ENCODE measurements at regions not wholly inside any gene's neighbourhood (a gene's known extent, or its start where the extent isn't known, plus 50 kb on each side); places are given as distances from the start of the nearest gene placed in this dataset.
A peak's percentile ranks its signal among the peaks of the same experiment; 100 is the strongest.

- no peak for TF ChIP-seq CTCF (IDR thresholded peaks at IDR 0.05)
- peak overlapping the region; percentile 0 for H3K4me2 ChIP-seq (ENCODE audit: low read length)
- peak overlapping the region; percentile 71 for H2AFZ ChIP-seq
- no peaks in the 10 kb centered on the region for H3K36me3 ChIP-seq (ENCODE audit: control insufficient read depth, insufficient read depth, low read length)
- peak overlapping the region; percentile 68 for H3K27ac ChIP-seq
- H3K9me3 ChIP-seq (ENCODE audit: control insufficient read depth, low read length) = no peaks in the 10 kb centered on the region
- no peak overlapping the region for H3K9ac ChIP-seq
- H3K4me3 ChIP-seq (ENCODE audit: low read depth, low read length) = no peak overlapping the region
- peaks cover 26% of the 10 kb centered on the region for H3K4me1 ChIP-seq
- no peaks in the 10 kb centered on the region for H3K27me3 ChIP-seq (ENCODE audit: control insufficient read depth, insufficient read depth, low read length)
- no peaks in the 10 kb centered on the region for H3K79me2 ChIP-seq
Measured at GRCh38 chr2:64359171-64359891, 94.6 kb upstream of the LGALSL start.

DNA sequence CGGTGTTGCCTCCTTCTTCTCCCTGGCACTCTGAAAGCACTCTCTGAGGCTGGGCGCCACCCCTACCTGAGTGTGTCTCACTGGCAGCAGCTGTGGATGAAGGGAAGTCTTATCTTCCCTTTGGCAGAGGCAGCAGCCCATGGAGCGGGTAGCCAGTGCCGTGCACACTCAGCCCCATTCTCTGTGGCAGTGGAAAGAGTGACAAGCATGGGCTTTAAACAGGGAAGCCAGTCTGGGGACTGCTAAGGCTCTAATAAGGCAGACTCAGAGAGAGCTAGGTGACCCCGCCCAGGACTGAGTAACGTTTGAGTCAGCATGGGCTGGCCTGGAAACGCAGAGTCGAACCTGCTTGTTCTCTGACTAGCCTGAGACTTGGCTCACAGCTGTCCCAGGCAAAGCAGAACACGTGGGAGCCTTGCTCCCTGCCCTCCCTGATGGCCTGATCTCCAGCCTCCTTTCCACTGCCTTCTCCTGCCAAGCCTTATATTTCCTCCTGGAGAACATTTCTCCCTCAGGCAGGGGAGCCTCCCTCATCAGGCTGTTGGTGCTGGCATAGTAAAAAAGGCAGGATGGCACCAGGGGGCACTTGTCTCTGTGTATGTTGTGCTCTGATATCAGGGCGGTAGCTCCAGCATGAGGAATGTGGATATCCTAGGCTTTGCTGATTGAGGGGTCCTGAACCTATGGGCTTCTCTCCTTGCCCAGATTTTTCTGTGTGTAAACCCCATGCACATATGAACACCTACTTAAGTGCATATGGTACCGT is 93.9 kb upstream of the LGALSL start:
- Histone ChIP-seq H3K4me2 (ENCODE audit: low read length) (peak overlapping the region; percentile 0), H3K9ac (no peak overlapping the region), H3K27me3 (ENCODE audit: control insufficient read depth, insufficient read depth, low read length) (no peaks in the 10 kb centered on the region), H3K27ac (peak overlapping the region; percentile 68), H3K9me3 (ENCODE audit: control insufficient read depth, low read length) (no peaks in the 10 kb centered on the region), H3K4me3 (ENCODE audit: low read depth, low read length) (no peak overlapping the region), H3K4me1 (peaks cover 26% of the 10 kb centered on the region), H2AFZ (peak overlapping the region; percentile 71), H3K79me2 (no peaks in the 10 kb centered on the region), H3K36me3 (ENCODE audit: control insufficient read depth, insufficient read depth, low read length) (no peaks in the 10 kb centered on the region)
- peak; percentile 24 for TF ChIP-seq CTCF (IDR thresholded peaks at IDR 0.05)

DNA sequence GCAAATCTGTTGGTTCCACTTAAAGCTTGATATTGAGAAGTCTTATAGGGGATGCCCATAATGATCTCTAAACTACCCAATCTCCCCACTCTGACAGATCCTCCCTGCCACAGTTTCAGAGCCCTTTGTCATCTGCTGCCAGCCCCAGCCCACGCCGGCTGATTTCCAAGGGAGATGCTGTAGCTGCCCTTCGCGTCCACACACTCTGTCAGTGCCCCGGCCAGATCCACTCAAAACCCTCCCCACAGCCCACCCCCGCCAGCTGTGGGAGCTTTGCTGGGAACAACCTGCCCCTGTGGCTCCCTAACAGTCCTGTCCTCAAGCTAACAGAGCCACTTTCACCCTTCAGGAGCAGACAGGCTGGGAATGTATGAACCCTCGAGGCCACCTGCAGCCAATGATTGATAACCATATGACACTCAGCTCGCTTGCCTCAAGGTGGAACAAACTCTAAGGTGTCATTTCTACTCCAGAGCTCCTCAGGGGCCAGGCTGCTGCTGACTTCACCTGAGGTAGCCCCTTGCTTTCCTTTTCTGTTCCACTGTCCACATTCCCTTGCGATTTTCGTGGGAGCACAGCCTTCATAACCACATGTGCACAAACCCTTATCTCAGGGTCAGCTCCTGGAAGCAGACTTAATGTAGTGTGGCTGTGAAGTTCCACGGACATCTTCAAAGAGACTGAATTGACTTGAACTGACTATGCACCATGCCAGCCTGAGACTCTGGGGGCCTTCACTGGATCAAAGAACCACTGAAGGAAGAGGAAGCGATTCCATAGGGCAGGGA is 92.6 kb upstream of the LGALSL start:
- Histone ChIP-seq H3K27me3 (ENCODE audit: control insufficient read depth, insufficient read depth, low read length) (no peaks in the 10 kb centered on the region), H3K4me2 (ENCODE audit: low read length) (no peak overlapping the region), H3K27ac (no peak overlapping the region), H2AFZ (no peak overlapping the region), H3K36me3 (ENCODE audit: control insufficient read depth, insufficient read depth, low read length) (no peaks in the 10 kb centered on the region), H3K4me1 (peaks cover 26% of the 10 kb centered on the region), H3K9ac (no peak overlapping the region), H3K79me2 (no peaks in the 10 kb centered on the region), H3K4me3 (ENCODE audit: low read depth, low read length) (no peak overlapping the region), H3K9me3 (ENCODE audit: control insufficient read depth, low read length) (no peaks in the 10 kb centered on the region)
- TF ChIP-seq CTCF (IDR thresholded peaks at IDR 0.05) = no peak

- no peak for TF ChIP-seq CTCF (IDR thresholded peaks at IDR 0.05)
Measured at GRCh38 chr2:64362562-64363026, 91.4 kb upstream of the LGALSL start.

More at GRCh38 chr2:64362562-64363026, 91.4 kb upstream of the LGALSL start:
- Histone ChIP-seq H3K36me3 (ENCODE audit: control insufficient read depth, insufficient read depth, low read length) (no peaks in the 10 kb centered on the region), H3K4me3 (ENCODE audit: low read depth, low read length) (no peak overlapping the region), H3K9me3 (ENCODE audit: control insufficient read depth, low read length) (no peaks in the 10 kb centered on the region), H2AFZ (no peak overlapping the region), H3K4me1 (peaks cover 26% of the 10 kb centered on the region), H3K27me3 (ENCODE audit: control insufficient read depth, insufficient read depth, low read length) (no peaks in the 10 kb centered on the region), H3K79me2 (no peaks in the 10 kb centered on the region), H3K27ac (no peak overlapping the region), H3K4me2 (ENCODE audit: low read length) (no peak overlapping the region), H3K9ac (no peak overlapping the region)
